ENCODE measurements at regions not wholly inside any gene's neighbourhood (a gene's known extent, or its start where the extent isn't known, plus 50 kb on each side); places are given as distances from the start of the nearest gene placed in this dataset.

DNA sequence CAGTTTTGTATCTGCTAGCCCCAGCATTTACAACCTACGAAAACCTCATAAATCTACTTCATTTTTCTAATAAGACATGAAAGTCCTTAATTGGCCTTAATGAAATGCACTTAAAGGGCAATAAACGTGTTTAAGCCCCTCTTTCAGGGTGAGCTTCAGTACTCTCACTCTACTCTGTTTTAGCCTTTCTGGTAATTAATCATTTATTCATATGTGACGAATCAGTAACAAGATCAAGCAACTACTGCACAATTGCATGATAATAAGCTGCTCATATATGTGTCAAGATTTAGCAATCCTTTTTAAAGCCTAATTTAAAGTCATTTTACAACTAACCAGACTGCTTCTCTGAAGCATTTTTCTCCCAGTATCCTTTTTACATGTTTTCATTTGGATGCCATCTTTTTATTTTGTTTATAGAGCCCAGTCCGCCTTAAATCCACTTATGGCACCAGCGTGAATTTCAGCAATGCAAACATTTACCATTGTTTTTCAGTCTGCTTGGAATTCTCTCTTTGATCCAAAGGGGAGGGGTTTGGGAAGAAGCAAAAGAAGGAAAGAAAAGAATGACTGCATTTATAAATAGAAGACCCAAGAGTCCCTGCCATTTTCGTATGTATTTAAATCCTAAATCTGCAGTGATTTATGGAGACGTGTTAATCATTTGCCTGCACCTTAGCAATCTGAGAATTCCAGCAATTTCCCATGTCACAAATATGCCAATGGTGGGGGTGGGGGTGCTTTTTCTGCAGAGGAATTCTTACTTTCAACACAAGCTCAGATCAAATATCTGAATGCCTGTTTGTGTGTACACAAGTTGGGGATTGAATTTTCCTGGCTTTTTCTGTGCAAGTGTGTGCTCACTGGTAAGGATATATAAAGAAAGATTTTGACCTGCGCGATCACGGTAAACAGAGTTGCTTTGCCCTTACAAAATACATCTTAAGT lies 230.8 kb upstream of the TBC1D5 start:
- POLR2A ChIA-PET: no interaction called here
- intact Hi-C loops (cut with micrococcal nuclease): no loop called here
- no peaks in the 10 kb centered on the region for H3K36me3 Mint-ChIP-seq (ENCODE audit: low read depth)
- H3K9me3 Mint-ChIP-seq: no peaks in the 10 kb centered on the region
- peaks cover 5% of the 10 kb centered on the region for H3K27me3 Mint-ChIP-seq
- no peak overlapping the region for H3K27ac Mint-ChIP-seq
- TF ChIP-seq CTCF (IDR thresholded peaks at IDR 0.05): no peak
- CTCF ChIA-PET: no interaction called here
- H3K4me3 Mint-ChIP-seq: no peak overlapping the region
- DNase-seq (no peak), ATAC-seq (ENCODE audit: low read depth) (no peak)
- no peaks in the 10 kb centered on the region for H3K4me1 Mint-ChIP-seq

DNA sequence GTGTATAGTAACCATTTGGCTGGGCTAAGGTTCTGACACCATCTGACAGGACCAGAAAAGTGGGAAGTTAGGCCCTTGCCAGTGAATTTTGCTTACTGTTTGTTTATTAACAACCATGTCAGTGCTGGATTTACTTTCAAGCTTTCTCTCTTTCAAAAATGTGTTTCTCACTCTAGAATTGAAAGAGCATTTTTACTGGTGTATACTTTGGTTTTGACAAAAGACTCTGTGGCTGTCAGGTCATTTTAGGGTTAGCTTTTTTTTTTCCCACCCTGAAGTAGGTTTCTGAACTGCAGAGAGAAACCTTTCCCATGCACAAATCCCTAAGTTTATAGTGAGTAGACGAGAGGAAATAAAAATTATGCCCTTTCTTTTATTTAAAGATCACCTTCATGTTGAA lies 230.0 kb upstream of the TBC1D5 start:
- no peak overlapping the region for H3K27ac Mint-ChIP-seq
- no peak overlapping the region for H3K4me3 Mint-ChIP-seq
- no peaks in the 10 kb centered on the region for H3K4me1 Mint-ChIP-seq
- no peaks in the 10 kb centered on the region for H3K9me3 Mint-ChIP-seq
- H3K36me3 Mint-ChIP-seq (ENCODE audit: low read depth): no peaks in the 10 kb centered on the region
- no peaks in the 10 kb centered on the region for H3K27me3 Mint-ChIP-seq
- TF ChIP-seq CTCF (IDR thresholded peaks at IDR 0.05): no peak
- ATAC-seq (ENCODE audit: low read depth): no peak
- POLR2A ChIA-PET: no interaction called here
- intact Hi-C loops (cut with micrococcal nuclease): no loop called here
- CTCF ChIA-PET: no interaction called here
- no peak for DNase-seq

GRCh38 chr3:17972030-17972429 lies 229.6 kb upstream of the TBC1D5 start:
- ChIA-PET POLR2A (no interaction called here), CTCF (no interaction called here)
- H3K4me3 Mint-ChIP-seq: no peak overlapping the region
- ATAC-seq (ENCODE audit: low read depth) (no peak), DNase-seq (no peak)
- no peaks in the 10 kb centered on the region for H3K36me3 Mint-ChIP-seq (ENCODE audit: low read depth)
- intact Hi-C loops (cut with micrococcal nuclease): no loop called here
- H3K4me1 Mint-ChIP-seq: no peaks in the 10 kb centered on the region
- H3K9me3 Mint-ChIP-seq: no peaks in the 10 kb centered on the region
- no peak overlapping the region for H3K27ac Mint-ChIP-seq
- no peak for TF ChIP-seq CTCF (IDR thresholded peaks at IDR 0.05)
- H3K27me3 Mint-ChIP-seq: no peaks in the 10 kb centered on the region

- DNase-seq (no peak), ATAC-seq (ENCODE audit: low read depth) (no peak)
- Mint-ChIP-seq H3K36me3 (ENCODE audit: low read depth) (no peaks in the 10 kb centered on the region), H3K4me3 (no peak overlapping the region), H3K4me1 (no peaks in the 10 kb centered on the region), H3K27ac (no peak overlapping the region), H3K9me3 (no peaks in the 10 kb centered on the region), H3K27me3 (no peaks in the 10 kb centered on the region)
- TF ChIP-seq CTCF (IDR thresholded peaks at IDR 0.05): no peak
- POLR2A ChIA-PET: no interaction called here
- intact Hi-C loops (cut with micrococcal nuclease): no loop called here
- CTCF ChIA-PET: interaction anchor here (1.1 kb wide), 1 partner anchor 419 kb away, joined by 3 read pairs; no protein-coding TSS in a partner anchor
These were observed 227.6 kb upstream of the TBC1D5 start for GRCh38 chr3:17969985-17970568.

DNA sequence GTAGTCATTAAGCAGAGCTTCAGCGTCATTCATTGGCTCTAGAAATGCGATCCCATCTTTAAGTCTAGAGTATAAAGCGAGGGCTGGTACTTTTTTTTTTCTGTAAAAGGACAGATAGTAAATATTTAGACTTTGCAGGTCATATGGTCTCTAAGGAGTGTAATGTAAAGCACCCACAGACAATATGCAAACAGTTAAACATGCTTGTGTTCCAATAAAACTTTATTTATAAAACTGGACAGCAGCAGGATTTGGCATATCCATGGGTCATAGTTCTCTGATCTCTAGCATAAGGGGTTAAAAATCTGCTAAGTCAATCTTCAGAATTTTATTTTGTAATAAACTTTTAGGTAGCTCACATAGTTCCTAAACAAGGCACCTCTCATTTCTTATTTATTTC lies 226.8 kb upstream of the TBC1D5 start:
- H3K36me3 Mint-ChIP-seq (ENCODE audit: low read depth): no peaks in the 10 kb centered on the region
- TF ChIP-seq CTCF (IDR thresholded peaks at IDR 0.05): no peak
- no peaks in the 10 kb centered on the region for H3K27me3 Mint-ChIP-seq
- ChIA-PET POLR2A (no interaction called here), CTCF (interaction anchor here (1.1 kb wide), 1 partner anchor 420 kb away, joined by 3 read pairs; no protein-coding TSS in a partner anchor)
- ATAC-seq (ENCODE audit: low read depth): no peak
- no peak overlapping the region for H3K27ac Mint-ChIP-seq
- intact Hi-C loops (cut with micrococcal nuclease): no loop called here
- no peak overlapping the region for H3K4me3 Mint-ChIP-seq
- H3K9me3 Mint-ChIP-seq: no peaks in the 10 kb centered on the region
- no peak for DNase-seq
- H3K4me1 Mint-ChIP-seq: no peaks in the 10 kb centered on the region
